RWPE2 (cell line): ENCODE measurements at regions not wholly inside any gene's neighbourhood (a gene's known extent, or its start where the extent isn't known, plus 50 kb on each side); places are given as distances from the start of the nearest gene placed in this dataset.

ENCODE experiments used
- ATAC-seq: fragments of 200-7000 bp; cut with Tn5 transposase; 3 replicates; pipeline ENCODE4 v1.9.1; 2021; ENCODE audit warnings: low read depth
- DNase-seq: peaks from one replicate; pipeline ENCODE4 v3.0.0-alpha.2; 2020; ENCODE audit warnings: low spot score
- H3K27ac ChIP-seq: fragments of 450-650 bp; 2 replicates; pipeline ENCODE4 v1.5.1; 2017; ENCODE audit warnings: mild to moderate bottlenecking; ENCODE audit not compliant: poor library complexity, severe bottlenecking
- H3K27me3 ChIP-seq: fragments of 250-450 bp; sonication (Bioruptor Pico); 2 replicates; pipeline ENCODE4 v1.5.1; 2021; ENCODE audit warnings: mild to moderate bottlenecking, moderate library complexity; ENCODE audit not compliant: insufficient read depth, poor library complexity, severe bottlenecking
- H3K36me3 ChIP-seq: fragments of 250-450 bp; sonication (Bioruptor Pico); 2 replicates; pipeline ENCODE4 v1.5.1; 2020; ENCODE audit warnings: low read depth, mild to moderate bottlenecking, moderate library complexity
- H3K4me1 ChIP-seq: fragments of 250-450 bp; sonication (Bioruptor Pico); 2 replicates; pipeline ENCODE4 v1.5.1; 2021; ENCODE audit warnings: mild to moderate bottlenecking, moderate library complexity; ENCODE audit not compliant: insufficient read depth, poor library complexity, severe bottlenecking
- H3K4me3 ChIP-seq: fragments of 250-450 bp; sonication (Bioruptor Pico); 2 replicates; pipeline ENCODE4 v1.5.1; 2021; ENCODE audit warnings: mild to moderate bottlenecking, moderate library complexity; ENCODE audit not compliant: severe bottlenecking
- H3K9me3 ChIP-seq: fragments of 250-450 bp; sonication (Bioruptor Pico); 2 replicates; pipeline ENCODE4 v1.5.1; 2021; ENCODE audit warnings: mild to moderate bottlenecking, moderate library complexity; ENCODE audit not compliant: severe bottlenecking
- CTCF ChIP-seq: fragments of 450-650 bp; IDR thresholded peaks from one replicate; pipeline ENCODE4 v1.5.1; 2017; ENCODE audit warnings: mild to moderate bottlenecking, moderate library complexity; ENCODE audit not compliant: poor library complexity, severe bottlenecking

GRCh38 chr9:28234894-28235277, 661.6 kb upstream of the C9orf72 start:
- DNase-seq (peak; percentile 83), ATAC-seq (peak; percentile 99)
- Histone ChIP-seq H3K4me1 (peaks cover 11% of the 10 kb centered on the region), H3K4me3 (no peak overlapping the region), H3K9me3 (no peaks in the 10 kb centered on the region), H3K36me3 (no peaks in the 10 kb centered on the region), H3K27me3 (no peaks in the 10 kb centered on the region), H3K27ac (peak overlapping the region; percentile 47)
- no peak for TF ChIP-seq CTCF

DNA sequence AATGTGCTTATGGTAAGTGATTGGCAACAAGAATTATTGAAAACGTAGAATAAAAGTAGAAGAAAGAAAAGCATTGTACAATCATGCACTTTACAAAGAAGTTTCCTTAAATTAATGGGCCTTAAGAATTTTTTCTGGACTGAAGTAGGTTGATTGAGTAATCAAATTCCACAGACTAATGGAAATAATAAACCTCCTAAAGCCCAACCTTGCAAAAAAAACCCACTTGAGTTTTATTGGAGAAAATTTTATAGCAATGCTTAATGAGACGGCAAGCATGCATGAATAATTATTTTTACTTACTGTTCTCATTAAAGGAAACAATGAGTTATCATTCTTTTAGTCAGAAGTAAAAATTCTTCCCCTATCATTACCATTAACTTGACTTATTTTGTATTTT, 676.1 kb upstream of the C9orf72 start:
- DNase-seq (no peak), ATAC-seq (no peak)
- Histone ChIP-seq H3K4me1 (no peaks in the 10 kb centered on the region), H3K36me3 (no peaks in the 10 kb centered on the region), H3K27ac (no peak overlapping the region), H3K9me3 (no peaks in the 10 kb centered on the region), H3K4me3 (no peak overlapping the region), H3K27me3 (no peaks in the 10 kb centered on the region)
- no peak for TF ChIP-seq CTCF

DNA sequence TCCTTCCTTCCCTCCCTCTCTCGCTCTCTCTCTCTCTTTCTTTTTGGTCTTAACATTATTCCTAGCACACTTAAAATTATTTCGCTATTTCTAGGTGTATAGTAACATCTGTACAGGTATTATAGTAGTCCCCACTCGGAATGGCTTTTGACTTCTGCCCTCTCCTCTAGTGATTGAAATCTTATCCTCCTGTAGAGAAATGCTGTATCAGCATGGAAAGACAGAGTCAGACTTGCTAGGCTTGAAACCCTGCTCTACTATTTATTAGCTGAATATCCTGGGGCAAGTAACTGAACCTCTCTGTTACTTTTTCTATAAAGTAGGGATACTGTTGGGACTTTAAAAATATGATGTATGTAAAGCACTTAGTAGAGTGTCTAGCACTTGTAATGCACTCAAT, 681.9 kb upstream of the C9orf72 start:
- ATAC-seq = no peak
- H3K36me3 ChIP-seq = no peaks in the 10 kb centered on the region
- no peak overlapping the region for H3K4me3 ChIP-seq
- peaks cover 3% of the 10 kb centered on the region for H3K27me3 ChIP-seq
- no peak for DNase-seq
- no peaks in the 10 kb centered on the region for H3K9me3 ChIP-seq
- no peaks in the 10 kb centered on the region for H3K4me1 ChIP-seq
- no peak overlapping the region for H3K27ac ChIP-seq
- no peak for TF ChIP-seq CTCF

DNA sequence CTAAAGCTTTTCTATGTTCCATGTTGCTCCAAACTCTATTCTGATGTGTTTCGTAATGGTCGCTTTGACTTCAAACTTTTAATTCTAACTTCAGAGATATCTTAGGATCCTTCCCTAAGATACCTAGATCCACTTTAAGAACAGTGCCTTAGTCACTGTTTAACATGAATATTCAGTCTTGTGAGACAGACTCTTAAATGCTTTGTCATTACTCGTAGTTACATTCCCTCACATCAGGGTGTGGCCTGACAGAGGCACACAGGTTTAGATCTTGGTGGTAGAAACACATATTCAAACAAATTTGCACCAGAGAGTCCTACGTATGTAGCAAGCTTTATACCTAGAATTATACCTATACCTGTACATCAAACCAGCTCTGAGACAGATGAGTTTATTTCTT, 687.0 kb upstream of the C9orf72 start:
- no peak for DNase-seq
- ATAC-seq = no peak
- no peak for TF ChIP-seq CTCF
- peaks cover 7% of the 10 kb centered on the region for H3K27me3 ChIP-seq
- H3K36me3 ChIP-seq = no peaks in the 10 kb centered on the region
- H3K4me1 ChIP-seq = peaks cover 11% of the 10 kb centered on the region
- no peaks in the 10 kb centered on the region for H3K9me3 ChIP-seq
- no peak overlapping the region for H3K4me3 ChIP-seq
- no peak overlapping the region for H3K27ac ChIP-seq

DNA sequence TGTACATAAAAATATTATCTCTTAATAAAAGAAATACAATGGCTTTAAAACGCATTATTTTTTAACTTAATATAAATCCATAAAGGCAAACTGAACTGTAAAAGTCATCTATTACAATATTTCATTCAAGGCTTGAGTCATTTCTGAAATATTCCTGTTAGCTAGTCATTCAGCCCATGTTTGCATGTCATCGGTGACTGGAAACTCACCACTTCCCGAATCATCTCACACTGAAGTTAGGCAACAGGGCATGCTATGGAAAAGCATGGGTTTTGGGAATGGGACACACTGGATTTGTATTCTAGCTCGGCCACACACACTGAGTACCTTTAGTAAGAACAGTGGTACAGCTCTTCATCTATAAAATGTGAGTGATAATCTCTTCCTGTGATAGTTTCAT, 691.1 kb upstream of the C9orf72 start:
- no peak overlapping the region for H3K27ac ChIP-seq
- no peaks in the 10 kb centered on the region for H3K36me3 ChIP-seq
- ATAC-seq (peak; percentile 86), DNase-seq (peak; percentile 27)
- H3K27me3 ChIP-seq = peaks cover 4% of the 10 kb centered on the region
- TF ChIP-seq CTCF = no peak
- peaks cover 11% of the 10 kb centered on the region for H3K4me1 ChIP-seq
- no peak overlapping the region for H3K4me3 ChIP-seq
- H3K9me3 ChIP-seq = no peaks in the 10 kb centered on the region
